GM18511 (cell line): ENCODE measurements at regions not wholly inside any gene's neighbourhood (a gene's known extent, or its start where the extent isn't known, plus 50 kb on each side); places are given as distances from the start of the nearest gene placed in this dataset.

Experiments
- ATAC-seq: cut with Tn5 transposase; IDR thresholded peaks from one replicate; pipeline ENCODE4 v1.9.1; 2021; ENCODE audit warnings: mild to moderate bottlenecking, moderate library complexity; ENCODE audit not compliant: unreplicated experiment

GRCh38 chr10:105925045-105925785 lies 1239.3 kb downstream of the SORCS1 start:
- no peak for ATAC-seq

GRCh38 chr10:105921348-105921747 lies 1243.2 kb downstream of the SORCS1 start:
- ATAC-seq = no peak

- no peak for ATAC-seq
Measured at GRCh38 chr10:105914432-105914831, 1250.1 kb downstream of the SORCS1 start.

GRCh38 chr10:105908701-105909100 lies 1255.8 kb downstream of the SORCS1 start:
- ATAC-seq = no peak

DNA sequence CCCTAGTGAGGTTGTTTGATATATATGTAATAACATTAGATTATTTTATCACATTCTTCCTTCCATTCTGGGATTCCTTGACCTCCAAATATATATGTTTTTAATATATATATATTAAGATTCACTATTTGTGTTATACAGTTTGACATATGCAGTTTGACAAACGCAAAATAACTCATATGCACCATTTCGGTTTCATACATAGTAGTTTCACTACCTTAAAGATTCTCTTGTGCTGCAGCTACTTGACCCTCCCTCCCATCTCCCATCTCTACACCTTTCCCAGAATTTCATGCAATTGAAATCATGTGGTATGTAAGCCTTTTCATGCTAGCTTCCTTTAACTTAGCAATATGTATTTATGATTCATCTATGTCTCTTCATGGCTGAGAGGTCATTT lies 1244.4 kb downstream of the SORCS3 start:
- ATAC-seq = no peak

GRCh38 chr10:105879401-105879800 lies 1238.3 kb downstream of the SORCS3 start:
- no peak for ATAC-seq

DNA sequence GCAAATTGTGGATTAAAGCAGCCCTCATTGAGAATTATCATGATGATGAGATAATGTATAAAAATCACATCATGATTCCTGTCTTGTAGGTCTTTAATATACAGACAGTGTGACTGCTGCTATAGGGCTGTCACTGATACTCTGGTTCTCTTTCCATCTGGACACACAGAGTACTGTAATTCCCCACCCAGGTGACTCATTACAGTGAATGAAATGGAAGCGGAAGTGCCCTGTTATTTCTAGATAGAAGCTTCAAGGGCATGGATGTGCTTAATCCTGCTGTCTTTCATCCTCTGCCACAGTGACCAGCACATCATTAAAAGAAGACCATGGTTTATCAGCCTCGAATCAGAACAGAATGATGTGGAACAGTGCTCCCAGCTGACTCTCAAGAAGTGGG lies 1234.0 kb downstream of the SORCS3 start:
- ATAC-seq = no peak

DNA sequence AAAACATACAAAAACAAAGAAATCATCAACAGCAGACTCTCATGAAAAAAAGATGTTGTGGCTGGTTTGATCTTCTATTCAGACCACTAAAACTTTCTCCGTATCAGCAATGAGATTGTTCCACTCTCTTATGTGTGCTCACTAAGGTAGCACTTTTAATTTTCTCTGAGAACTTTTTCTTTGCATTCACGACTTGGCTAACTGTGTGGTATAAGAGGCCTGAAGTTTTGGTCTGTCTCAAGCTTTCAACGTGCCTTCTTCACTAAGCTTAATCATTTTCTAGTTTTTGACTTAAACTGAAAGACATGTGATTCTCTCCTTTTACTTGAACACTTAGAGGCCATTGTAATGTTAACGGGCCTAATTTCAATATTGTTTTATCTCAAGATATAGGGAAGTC lies 1231.6 kb downstream of the SORCS3 start:
- ATAC-seq = no peak

- ATAC-seq = no peak
Measured at GRCh38 chr10:105868935-105869334, 1227.8 kb downstream of the SORCS3 start.

DNA sequence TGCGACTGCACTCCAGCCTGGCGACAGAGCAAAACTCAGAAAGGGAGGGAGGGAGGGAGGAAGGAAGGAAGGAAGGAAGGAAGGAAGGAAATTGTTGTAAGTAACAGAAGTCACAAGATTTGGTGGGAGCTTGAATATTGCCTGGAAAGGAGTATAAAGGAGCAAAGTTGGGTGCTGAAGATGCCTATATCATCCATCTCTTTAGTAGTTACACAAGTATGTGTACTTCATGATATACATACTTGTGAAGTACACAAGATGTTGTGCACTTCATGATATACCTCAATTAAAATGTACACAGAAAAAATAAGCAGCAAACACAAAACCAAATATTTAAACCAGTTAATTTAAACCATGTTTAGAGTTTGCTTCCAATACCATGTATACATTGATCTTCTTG lies 1223.8 kb downstream of the SORCS3 start:
- no peak for ATAC-seq

- ATAC-seq = no peak
Measured at GRCh38 chr10:105857268-105858264, 1216.5 kb downstream of the SORCS3 start.

DNA sequence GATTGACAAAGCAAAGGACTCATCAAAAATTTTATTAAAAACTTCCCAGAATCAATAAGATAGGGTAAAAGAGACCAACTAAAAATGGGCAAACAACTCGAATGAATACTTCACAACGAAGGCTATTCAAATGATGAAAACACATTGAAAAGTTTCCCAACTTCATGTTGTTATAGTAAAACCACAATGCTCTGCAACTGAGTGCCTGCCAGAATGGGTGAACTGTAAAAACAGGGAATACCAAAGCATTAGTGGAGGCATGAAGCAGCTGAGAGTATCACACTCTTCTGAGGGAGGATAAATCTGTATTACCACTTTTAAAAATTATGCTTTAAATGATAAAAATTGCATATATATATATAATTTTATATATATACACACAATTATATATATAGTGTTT lies 1214.7 kb downstream of the SORCS3 start:
- ATAC-seq = no peak

DNA sequence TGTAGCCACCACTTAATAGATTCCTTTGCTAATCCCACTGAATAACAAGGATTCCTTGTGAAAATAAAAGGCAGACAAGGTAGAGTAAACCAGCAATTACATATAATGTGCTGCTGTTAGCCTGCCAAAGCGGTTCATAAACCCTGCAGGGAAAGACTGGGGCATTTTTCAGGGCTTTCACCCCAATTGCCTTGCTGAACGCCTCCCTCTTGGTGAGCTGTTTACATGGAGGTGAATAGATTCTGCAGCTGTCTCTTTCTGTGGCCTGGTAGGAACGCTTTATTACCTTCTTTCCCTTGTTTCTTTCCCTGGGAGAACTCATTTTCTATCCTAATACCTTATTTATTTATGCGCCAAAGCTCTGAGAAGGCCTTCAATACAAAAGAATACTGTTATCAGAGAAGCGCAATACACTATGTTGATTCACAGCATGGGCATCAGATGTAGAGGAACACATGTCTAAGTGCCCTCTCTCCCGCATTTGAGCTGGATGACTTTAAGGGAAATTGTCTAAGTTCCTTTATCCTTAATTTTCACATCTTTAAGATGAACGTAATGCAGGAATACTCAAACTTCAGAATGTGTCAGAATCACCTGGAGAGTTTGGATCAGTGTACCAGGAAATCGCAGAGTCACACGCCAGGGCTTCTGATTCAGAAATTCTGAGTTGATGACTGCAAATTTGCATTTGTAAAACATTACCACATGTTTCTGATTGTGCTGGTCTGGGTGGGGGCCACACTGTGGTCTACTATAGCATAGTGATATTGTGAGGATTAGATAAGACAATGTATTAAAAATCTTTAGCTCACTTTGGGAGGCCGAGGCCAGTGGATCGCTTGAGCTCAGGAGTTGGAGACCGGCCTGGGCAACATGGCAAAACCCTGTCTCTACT lies 1203.8 kb downstream of the SORCS3 start:
- ATAC-seq = no peak

DNA sequence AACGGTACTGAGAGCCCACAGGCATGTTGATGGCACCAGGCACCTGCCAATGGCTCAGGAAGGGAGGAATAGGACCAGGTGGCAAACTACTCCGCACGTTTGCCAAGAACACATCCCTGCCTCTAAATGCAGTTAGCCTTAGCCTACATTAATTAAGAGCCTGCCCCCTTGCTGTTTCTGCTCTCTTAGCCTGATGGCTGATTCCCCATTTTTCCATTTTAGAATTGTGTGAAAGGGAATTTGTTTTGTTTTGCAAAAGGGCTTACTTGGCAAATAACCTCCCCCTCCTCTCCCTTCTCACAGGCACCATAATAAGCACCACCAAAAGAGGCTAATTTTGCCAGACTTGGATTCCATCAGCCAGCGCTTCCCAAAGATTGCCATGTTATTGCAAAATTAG lies 1203.2 kb downstream of the SORCS3 start:
- no peak for ATAC-seq

DNA sequence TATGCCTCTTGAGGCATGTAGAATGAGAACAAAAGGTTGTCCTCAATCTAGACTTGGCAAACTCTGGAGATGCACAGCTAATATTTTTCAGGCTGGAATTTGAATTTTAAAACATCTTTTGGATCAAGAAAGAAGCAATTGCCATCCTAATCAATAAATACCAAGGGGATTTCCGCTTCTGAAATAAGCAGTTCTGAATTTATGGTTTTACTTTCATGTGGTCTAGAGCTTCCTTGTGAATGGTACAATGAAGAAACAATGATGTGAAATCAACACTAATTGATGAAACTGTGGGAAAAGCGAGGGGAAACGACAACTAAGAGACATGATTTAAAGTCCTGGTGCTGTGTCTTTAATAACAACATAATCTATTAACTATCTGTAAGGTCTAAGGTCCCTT lies 1202.7 kb downstream of the SORCS3 start:
- ATAC-seq = no peak

GRCh38 chr10:105840288-105840770 lies 1199.2 kb downstream of the SORCS3 start:
- ATAC-seq = no peak

GRCh38 chr10:105838392-105838791 lies 1197.3 kb downstream of the SORCS3 start:
- ATAC-seq = no peak

DNA sequence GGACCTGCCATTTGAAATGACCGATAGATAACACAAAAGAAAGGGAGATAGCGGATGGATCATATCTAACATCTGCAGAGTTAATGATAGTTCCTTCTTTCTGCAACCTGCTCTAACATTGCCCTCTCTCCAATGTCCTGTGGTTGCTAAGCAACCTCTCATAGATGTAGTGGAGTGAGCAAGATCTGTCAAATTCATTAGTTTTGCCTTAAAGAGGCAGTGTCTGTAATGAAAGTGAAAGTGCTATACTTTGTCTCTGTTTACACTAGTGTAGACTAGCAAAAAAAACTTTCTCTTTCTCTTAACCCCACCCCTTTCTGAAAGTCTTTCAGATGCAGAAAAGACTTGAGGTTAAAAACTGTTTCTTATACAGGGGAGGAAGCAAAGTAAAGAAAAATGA lies 1196.9 kb downstream of the SORCS3 start:
- peak; percentile 89 for ATAC-seq

DNA sequence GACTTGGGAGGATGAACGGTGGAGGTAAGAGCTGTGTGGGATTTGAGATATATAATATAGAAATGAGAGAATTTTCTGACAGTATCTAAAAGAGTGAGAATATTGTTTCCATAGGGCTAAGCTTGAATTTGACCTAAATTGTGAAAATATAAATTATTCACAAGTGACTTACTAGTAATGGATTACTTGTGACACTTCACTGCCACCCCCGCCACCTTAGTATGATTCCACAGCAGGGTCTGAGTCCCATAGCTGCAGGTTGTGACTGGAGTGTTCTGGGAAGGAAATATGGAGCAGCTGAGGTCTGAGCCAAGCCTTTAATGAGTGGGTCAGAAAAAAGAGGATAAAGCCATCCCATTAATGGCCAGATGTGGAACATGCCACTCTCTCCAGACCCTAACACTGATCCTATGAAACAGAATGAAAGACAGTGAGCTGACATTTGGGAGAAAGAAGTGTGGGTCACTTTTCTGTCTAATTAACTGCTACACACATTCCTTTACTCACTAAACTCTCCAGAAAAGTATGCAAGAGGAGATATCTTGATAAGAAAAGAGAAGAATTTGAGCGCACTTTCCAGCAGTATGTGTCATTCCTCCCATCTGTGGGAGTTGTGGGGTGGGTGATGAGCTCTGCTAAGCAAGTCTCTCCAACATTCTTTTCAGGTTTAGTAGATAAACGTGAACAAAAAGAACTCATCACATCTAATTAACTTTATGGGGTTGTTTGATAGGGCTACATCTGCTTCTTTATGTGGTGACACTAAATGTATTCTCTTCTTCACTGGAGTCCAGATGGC lies 1193.4 kb downstream of the SORCS3 start:
- ATAC-seq = no peak

GRCh38 chr10:105827133-105827532 lies 1186.0 kb downstream of the SORCS3 start:
- ATAC-seq = no peak
